HG03095 (cell line): ENCODE measurements at regions not wholly inside any gene's neighbourhood (a gene's known extent, or its start where the extent isn't known, plus 50 kb on each side); places are given as distances from the start of the nearest gene placed in this dataset.

Experiments used
- ATAC-seq: cut with Tn5 transposase; IDR thresholded peaks from one replicate; pipeline ENCODE4 v1.9.1; 2021; ENCODE audit warnings: moderate library complexity; ENCODE audit not compliant: unreplicated experiment

- peak; percentile 70 for ATAC-seq
Observed at GRCh38 chr11:130636722-130637464, 188.4 kb downstream of the ADAMTS15 start.

GRCh38 chr11:130637566-130637965 lies 189.1 kb downstream of the ADAMTS15 start:
- no peak for ATAC-seq

GRCh38 chr11:130638033-130638432 lies 189.6 kb downstream of the ADAMTS15 start:
- no peak for ATAC-seq

GRCh38 chr11:130638624-130639023 lies 190.2 kb downstream of the ADAMTS15 start:
- ATAC-seq = no peak

GRCh38 chr11:130639369-130639768 lies 190.9 kb downstream of the ADAMTS15 start:
- ATAC-seq = no peak

GRCh38 chr11:130640526-130640925 lies 192.1 kb downstream of the ADAMTS15 start:
- ATAC-seq = no peak

- no peak for ATAC-seq
Observed at GRCh38 chr11:130641876-130642275, 193.4 kb downstream of the ADAMTS15 start.

- ATAC-seq = no peak
Observed at GRCh38 chr11:130642994-130643393, 194.5 kb downstream of the ADAMTS15 start.

- ATAC-seq = no peak
Observed at GRCh38 chr11:130644187-130644586, 195.7 kb downstream of the ADAMTS15 start.

- ATAC-seq = no peak
Observed at GRCh38 chr11:130645164-130645842, 196.9 kb downstream of the ADAMTS15 start.

- no peak for ATAC-seq
Observed at GRCh38 chr11:130645843-130646197, 197.4 kb downstream of the ADAMTS15 start.

- no peak for ATAC-seq
Observed at GRCh38 chr11:130646881-130647280, 198.4 kb downstream of the ADAMTS15 start.

- ATAC-seq = no peak
Observed at GRCh38 chr11:130647371-130647770, 198.9 kb downstream of the ADAMTS15 start.

- no peak for ATAC-seq
Observed at GRCh38 chr11:130649801-130650200, 201.4 kb downstream of the ADAMTS15 start.

GRCh38 chr11:130650456-130651030 lies 202.1 kb downstream of the ADAMTS15 start:
- ATAC-seq = no peak

GRCh38 chr11:130651066-130651855 lies 202.8 kb downstream of the ADAMTS15 start:
- no peak for ATAC-seq

- ATAC-seq = no peak
Observed at GRCh38 chr11:130652671-130653335, 204.4 kb downstream of the ADAMTS15 start.

- ATAC-seq = no peak
Observed at GRCh38 chr11:130653838-130654636, 205.6 kb downstream of the ADAMTS15 start.

GRCh38 chr11:130655300-130655699 lies 206.9 kb downstream of the ADAMTS15 start:
- ATAC-seq = no peak

- no peak for ATAC-seq
Observed at GRCh38 chr11:130666781-130667251, 218.4 kb downstream of the ADAMTS15 start.
